GM21619 (cell line): ENCODE measurements at regions not wholly inside any gene's neighbourhood (a gene's known extent, or its start where the extent isn't known, plus 50 kb on each side); places are given as distances from the start of the nearest gene placed in this dataset.
A peak's percentile ranks its signal among the peaks of the same experiment; 100 is the strongest.

Experiments
- ATAC-seq: cut with Tn5 transposase; IDR thresholded peaks from one replicate; pipeline ENCODE4 v1.9.1; 2021; ENCODE audit not compliant: unreplicated experiment

DNA sequence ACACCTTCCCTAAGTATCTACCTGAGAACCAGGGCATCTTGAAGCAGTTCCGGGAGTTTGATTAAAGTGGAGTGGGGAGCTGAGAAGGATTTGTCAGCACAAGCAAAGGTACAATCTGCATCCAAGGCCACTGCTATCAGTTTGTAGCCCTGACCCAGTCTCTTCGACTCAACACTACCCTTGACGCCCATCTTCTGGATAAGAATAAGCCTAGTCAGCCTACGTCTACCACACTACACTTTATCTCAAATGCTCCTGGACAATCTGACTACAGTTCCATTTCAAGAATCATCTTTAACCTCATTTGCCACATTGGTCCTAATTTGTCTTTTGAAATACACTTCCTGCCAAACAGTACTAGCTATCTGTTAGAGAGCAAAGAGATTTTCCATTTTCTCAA is 134.1 kb upstream of the C1GALT1 start:
- ATAC-seq = no peak

DNA sequence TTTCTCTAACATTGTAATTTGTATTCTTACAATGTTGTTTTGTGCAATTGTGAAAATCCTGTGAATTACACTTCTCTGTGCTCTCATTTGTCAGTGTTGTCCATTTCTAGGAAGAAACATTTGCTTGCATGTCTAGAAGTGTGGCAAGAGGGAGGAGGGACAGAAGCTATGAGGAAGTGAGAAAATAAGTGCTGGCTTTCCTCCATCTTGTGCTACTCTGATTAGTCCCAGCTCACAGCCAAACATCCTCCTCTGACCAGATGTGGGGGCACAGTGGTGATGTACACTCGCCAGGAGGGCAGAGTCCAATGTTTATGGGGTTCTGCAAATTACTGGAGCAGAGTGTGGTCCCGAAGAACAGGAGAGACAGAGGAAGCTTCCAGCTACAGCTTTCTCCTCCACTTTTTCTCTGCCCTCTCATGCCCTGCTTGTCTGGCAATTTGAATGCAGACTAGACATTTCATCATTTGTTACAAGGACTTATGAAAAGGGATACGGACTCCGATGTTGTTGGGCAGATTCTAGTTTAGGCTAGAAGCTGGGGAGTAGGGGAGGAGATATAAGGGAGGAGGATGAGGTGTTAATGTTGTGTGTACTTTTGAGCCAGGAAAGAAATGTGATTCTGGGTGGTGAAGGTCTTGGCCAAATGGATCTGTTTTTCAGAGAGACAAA is 131.0 kb upstream of the C1GALT1 start:
- peak; percentile 74 for ATAC-seq

DNA sequence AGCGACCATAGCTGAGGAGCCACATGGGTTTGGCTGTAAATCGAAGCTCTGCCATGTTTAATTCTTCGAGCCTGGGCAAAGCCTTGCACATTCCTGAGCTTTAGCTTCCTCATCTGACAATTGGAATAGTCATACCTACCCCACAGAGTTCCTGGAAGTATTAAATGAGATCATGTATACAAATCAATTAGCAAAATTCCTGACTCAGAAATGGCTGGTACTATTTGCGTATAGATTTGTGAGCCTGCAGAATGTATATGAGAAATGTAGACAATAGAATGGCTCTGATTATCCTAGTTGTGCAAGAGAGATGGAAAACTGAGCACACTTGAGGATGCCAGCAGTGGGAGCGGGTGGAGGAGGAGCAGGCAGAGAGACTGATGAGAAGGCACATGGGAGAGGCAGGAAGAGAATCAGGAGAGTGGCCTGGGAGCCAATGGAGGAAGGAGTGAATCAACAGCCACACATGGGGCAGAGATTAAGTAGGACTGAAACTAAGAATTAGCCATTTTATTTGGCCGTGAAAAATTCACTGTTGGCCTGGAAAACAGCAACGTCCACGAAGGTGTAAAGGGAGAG is 128.0 kb upstream of the C1GALT1 start:
- ATAC-seq = no peak

DNA sequence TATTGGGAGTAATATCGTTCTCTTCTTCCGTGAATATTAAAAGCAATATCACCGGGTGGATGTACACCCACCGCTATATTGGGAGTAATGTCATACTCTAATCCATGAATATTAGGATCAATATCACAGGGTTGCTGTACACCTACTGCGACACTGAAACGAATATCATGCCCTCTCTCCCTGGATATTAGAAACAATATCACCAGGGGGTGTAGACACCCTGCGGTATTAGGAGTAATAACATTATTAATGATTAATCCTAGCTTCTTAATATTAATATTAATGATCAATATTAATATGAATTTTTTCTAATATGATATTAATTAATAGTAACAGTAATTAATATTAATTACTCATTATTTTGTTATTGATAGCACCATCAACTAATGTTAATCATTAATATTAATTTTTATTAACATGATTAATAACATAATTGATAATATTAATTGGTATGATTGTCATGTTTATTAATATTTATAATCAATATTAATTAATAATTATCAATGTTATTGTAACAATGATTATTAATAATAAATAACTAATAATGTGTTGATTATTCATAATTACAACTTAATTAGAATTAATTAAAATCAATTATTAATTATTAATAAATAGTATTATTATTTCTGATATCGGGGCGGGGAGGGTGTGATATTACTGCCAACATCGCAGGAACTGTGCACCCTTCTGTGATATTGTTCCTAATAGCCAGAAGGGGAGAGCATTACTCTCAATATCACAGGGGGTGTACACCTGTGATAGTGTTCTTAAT is 121.3 kb upstream of the C1GALT1 start:
- no peak for ATAC-seq

DNA sequence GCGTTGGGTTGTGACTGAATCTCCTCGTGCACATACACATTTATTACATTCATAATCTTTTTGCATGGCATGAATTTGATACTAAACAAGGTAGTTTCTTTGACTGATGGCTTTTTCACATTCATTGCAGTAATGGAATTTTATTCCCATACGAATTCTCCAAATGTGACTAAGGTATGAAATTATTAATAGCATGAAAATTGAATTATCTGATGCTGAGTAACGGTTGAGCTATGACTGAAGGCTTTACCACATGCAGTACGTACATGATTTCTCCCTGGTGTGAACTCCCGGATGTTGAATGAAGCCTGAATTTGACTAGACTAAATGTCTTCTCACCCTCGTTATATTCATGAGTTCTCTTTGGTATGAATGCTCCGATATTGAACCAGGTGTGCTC is 104.4 kb upstream of the C1GALT1 start:
- no peak for ATAC-seq

DNA sequence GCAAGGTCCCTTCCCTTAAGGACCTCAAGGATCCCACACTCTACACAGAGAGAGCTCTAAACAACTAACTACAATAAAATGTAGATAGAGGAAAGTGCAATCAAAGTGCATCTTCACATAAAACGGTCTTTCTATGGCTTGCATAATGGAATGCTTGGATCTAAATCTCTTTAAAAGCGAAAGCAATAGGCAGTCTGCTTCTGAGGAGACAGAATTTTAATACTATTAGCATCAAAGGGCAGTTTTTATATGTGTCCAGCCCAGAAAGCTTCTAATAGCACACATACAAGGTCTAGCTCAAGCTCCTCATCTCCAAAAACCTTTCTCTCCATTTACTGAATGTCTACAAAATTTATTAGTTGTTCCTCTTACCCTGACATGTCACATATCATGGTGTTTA is 101.5 kb upstream of the C1GALT1 start:
- ATAC-seq = no peak

DNA sequence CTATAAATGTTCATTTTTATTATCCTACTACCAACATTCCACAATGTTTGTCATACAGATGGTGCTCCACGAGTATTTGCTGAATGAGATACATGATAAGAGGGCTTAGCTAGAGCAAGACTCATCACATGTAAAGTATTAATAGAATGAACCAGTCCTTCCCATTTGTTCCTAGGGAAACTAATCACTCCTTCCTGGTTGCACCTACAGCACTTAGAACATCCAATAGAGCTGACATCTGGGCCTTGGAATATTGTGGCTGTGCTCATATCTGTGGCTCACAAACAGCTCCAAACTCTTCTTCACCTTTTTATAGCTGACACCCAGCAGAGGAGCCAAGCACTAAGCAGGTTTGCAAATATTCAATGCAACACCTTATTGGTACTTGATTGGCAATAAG is 91.9 kb upstream of the C1GALT1 start:
- ATAC-seq = no peak

DNA sequence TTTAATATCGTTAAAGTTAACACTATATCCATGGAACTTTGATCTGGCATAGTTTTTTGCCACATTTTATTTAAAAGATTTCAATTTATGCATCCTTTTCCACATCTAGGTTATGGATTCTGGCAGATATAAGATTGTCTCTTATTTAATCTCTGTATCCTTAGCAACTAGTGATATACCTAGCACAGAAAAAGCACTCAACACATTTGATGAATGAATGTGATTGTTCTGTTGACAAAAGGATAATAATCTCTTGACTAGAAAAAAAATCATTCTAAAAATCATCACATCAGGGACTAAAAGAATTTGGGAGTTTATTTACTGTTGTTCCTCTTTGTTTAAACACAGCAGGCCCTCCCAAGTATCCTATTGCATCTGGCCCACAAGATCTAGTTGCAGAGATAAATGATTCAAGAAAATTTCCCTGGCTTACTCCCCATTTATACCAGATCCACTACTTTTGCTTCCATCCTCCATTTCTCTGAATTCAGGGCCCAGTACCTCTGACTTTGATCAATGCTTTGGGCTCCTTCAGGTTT is 84.0 kb upstream of the C1GALT1 start:
- ATAC-seq = no peak

DNA sequence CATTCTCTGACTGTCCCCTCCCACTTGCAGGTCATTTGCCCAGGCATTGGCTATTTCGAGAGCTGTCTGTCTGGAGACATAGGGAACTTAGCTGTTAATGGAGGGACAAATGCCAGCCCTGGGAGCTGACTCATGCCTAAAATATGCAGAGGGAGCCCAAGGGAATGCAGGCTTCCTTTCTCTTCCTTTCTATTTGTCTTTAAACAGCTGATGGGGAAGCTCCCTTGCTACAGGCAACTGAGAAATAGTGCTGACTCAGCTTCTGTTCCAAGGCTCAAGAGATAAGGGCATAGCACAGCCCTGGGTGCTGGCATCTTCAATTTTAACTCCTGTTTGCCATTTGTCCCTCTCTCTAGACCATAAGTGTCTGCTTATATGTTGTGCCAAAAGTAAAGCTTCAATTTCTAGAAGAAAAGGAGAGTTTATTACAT is 82.7 kb upstream of the C1GALT1 start:
- no peak for ATAC-seq

DNA sequence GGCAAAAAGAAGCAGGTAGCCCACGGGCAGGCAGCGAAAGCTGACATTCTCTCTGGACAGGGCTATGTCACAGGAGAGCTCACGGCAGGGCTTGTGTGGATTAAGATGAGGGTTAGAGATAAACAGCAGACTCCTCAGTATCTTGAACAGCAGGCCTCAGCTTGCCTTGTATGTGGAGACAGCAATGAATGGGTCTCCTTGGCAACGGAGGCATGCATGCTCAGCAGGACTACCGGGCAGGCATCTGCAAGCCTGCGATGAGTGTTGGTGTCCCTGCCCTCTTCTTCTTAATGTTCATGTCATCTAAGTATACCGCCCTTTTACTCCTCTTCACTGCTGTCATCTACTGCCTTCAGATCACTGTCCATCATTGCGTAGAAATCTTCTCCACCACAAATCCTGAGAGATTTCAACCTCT is 81.9 kb upstream of the C1GALT1 start:
- no peak for ATAC-seq

DNA sequence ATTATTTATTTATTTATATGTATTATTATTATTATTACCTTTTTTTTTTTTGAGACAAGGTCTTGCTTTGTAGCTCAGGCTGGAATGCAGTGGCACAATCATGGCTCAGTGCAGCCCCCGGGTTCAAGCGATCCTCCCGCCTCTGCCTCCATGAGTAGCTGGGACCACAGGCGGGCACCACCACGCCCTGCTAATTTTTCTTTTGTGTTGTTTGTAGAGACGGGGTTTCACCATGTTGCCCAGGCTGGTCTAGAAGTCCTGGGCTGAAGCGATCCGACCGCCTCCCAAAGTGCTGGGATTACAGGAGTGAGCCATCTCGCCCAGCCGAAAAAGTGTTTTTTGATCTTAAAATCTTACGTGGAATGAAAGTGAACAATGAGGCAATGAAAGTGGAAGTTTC is 79.4 kb upstream of the C1GALT1 start:
- ATAC-seq = no peak

DNA sequence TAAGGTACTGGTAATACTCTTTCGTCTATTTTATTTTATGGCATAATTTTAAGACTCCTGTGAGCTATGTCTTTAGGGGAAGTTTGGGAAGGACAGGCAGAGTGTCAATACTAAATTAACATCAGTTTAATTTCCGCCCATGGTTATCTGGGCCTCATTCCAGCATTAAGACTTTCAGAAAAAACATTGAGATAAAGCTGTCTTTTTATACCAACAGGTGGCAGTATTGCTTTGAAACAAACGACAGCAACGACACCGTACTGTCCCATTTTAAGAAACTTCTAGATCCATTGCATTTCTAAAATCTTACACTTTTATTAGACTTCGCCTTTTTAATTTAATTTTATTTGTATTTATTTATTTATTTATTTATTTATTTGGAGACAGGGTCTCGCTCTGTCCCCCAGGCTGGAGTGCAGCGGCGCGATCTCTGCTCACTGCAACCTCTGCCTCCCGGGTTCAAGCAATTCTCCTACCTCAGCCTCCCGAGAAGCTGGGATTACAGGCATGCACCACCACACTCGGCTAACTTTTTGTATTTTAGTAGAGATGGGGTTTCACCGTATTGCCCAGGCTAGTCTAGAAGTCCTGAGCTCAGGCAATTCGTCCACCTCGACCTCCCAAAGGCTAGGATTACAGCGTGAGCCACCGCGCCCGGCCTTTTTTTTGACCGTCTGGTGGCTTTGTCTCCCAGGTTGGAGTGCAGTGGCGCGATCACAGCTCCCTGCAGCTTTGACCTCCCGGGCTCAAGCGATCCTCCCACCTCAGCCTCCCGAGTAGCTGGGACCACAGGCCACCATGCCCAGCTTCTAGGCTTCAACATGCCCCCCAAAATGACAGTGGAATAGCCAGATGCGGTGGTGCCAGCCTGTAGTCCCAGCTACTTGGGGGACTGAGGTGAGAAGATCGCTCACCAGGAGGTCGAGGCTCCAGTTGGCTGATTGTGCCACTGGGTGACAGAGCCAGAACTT is 78.7 kb upstream of the C1GALT1 start:
- no peak for ATAC-seq

DNA sequence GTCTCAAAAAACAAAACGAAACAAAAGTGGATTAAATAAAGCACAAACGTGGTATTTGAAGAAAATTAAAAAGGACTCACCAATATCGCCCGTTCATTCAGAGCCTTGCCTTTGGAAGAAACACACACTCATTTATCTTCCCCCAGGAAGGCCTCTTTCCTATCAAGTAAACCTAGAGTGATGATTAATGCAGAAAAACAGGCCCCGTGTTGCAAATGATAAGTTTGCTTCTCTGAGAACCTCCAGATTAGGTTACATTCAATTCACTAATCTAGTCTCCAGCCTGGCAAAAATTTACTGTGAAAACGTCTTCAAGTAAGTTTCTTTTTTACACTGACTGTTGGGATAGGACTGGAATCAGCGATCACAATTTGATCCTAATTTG is 78.0 kb upstream of the C1GALT1 start:
- ATAC-seq = no peak

DNA sequence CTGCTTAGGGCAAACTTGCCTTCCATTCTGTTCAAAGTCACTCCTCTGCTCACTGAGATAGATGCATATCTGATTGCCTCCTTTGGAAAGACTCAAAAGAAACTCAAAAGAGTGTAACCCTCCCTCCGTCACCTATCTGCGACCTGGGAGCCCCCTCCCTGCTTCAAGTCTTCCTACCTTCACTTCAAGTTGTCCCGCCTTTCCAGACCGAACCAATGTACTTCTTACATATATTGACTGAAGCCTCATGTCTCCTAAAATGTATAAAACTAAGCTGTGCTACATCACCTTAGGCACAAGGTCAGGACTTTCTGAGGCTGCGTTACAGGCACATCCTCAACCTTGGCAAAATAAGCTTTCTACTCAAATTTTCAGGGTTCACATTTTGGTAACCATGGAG is 77.4 kb upstream of the C1GALT1 start:
- no peak for ATAC-seq

DNA sequence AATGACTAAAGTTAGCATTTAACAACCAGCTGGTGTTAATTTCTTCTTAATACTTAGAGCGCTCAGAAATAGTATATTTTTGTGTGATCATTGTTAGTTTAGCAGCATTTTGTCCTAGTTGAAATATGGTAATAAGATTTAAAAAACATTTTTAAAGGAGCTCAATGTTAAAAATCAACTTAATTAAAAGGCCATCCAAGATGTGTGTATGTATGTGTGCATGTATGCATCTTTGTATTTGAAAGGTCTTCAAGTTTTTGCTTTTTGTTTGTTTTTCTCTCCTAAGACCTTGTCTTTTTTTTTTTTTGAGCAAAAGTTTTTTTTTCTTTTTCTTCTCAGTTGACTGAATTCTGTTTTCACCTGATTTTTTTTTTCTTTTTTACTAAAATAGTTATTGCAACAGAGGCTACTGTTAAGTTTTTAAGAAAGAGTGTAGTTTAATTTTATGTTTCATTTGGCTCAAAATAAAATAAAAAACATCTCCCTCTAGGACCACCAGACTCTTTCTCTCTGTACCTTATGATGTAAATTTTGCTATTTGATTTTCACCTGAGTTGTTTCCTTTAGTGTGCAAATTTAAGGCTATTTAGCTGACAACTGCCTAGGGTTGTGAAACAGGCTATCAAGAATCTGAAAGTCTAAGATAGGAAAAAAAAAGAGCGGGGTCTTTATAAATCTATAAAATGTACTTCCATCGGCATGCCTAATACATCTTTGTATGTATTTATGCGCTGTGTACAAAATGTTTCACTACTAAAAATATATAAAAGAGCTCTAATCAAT is 76.4 kb upstream of the C1GALT1 start:
- ATAC-seq = no peak

DNA sequence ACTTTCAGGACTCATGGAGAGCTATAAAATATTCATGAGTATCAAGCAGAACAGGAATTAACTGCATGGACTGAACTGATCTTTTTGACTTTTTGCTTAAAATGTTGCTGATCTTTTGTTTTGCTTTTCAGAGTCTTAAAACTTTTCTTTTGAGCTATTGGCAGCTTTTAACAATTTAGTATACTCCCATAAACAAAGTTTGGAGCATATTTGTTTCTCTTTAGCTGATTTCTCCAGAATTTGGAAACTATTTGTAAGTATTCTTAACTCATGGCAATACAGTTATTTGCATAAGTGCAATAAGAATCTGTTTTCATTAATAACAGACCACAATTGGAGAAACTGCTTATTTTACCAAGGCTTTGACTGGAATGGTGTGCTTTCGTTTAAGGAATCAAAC is 73.4 kb upstream of the C1GALT1 start:
- ATAC-seq = no peak

DNA sequence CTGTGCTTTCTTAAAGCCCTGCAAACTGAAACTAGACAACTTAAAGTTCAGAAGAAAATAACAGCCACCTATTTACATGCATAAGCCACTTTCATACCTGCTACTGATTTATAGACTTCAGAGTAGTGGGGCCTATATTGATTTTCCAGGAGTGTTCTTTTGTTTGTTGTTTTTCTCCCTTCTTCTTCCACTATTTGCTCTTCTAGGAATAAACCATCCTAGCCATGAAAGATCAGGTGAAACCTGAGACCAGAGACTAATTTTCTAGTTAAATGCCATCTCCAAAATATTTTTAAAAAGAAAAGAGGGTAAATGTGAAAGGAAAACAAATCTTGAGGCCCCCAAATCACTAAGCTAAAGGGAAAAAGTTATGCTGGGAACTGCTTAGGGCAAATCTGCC is 72.4 kb upstream of the C1GALT1 start:
- ATAC-seq = no peak

DNA sequence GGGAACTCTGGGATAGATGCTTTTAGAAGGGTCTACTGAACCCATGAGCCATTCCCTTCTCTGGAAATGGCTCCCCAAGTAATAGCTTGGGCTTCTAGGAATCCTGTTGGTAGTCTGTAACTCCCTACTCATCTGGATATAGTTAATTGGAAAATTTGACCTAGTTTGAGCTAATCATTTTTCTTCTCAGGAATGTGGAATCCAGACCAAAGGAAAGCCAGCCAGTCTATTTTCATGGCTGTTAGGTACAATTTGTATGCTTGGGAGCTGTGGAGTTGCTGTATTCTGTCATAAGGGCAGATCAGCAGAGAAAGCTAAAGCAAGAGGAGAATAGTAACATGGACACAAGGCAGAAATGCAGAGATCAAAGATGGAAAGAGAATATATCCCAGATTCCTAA is 71.6 kb upstream of the C1GALT1 start:
- ATAC-seq = no peak

DNA sequence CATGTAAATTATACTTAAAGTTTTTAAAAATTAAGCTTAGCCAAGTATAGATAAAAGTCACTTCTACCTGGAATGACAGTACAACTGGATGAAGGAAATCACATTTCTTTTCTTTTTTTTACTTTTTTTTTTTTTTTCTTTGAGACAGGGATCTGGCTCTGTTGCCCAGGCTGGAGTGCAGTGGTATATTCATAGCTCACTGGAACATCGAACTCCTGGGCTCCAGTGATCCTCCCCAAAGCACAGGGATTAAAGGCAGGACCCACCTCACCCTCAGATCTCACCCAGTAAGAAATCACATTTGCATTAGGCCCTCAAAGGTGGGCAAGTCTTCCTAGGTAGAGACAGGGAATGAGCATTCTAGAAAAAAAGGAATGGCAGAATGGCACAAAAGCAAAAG is 69.5 kb upstream of the C1GALT1 start:
- ATAC-seq = no peak

DNA sequence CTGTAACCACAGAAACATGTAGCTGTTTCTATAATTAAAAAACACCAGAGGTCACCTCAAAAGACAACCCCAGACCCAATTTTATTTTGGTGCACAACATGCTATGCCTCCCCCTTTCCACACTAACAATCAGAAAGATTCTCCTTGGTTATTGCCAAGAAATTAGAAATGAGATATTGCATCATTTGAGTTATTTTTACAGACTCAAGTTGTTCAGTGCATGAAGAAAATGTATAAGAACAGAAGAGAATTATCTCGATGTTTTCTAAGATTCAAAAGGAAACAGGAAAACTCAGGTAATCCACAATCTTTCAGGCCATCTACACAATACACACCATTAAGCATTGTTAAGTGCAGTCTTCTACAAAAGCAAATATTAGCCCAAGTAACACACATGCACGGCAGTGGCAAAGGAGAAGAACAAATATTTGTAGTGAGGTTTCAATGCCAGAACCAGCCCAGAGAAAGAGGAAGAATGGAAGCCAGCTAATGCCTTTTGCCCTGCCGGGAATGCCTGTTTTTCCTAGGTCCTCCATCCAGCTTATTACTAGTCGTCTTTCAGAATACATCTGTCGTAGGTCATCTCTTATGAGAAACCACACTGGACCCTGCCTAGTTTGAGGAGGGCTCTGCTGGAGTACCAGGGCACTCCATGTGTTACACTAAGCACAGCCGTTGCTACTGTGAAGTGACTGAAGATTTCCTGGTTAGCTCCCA is 67.6 kb upstream of the C1GALT1 start:
- no peak for ATAC-seq
